ENCODE measurements at regions not wholly inside any gene's neighbourhood (a gene's known extent, or its start where the extent isn't known, plus 50 kb on each side); places are given as distances from the start of the nearest gene placed in this dataset.

DNA sequence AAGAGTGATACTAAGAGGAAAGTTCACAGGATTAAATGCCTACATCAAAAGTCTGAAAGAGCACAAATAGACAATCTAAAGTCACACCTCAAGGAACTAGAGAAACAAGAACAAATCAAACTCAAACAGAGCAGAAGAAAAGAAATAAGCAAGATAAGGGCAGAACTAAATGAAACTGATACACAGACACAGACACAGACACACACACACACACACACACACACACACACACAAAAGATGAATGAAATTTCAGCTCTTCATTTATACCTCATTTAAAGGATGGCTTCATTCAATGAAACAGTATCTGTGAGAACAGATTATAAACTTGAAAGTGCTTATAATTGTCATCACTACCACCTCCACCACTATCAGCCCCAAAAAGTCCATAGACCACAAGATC, 428.9 kb downstream of the MBD2 start:
- TF ChIP-seq CTCF (IDR thresholded peaks at IDR 0.05) (no peak), POLR2A (IDR thresholded peaks at IDR 0.05) (no peak)
